DND-41 (cell line): ENCODE measurements at regions not wholly inside any gene's neighbourhood (a gene's known extent, or its start where the extent isn't known, plus 50 kb on each side); places are given as distances from the start of the nearest gene placed in this dataset.
"Not testable (repeated sequence)": the region's sequence is repeated elsewhere in the genome, so short reads cannot be mapped to it uniquely, and the experiment has no call there.

ENCODE experiments used
- EZH2 ChIP-seq: IDR thresholded peaks from 3 replicates; pipeline ENCODE4 v1.6.1; 2012; ENCODE audit warnings: borderline replicate concordance, low read depth, mild to moderate bottlenecking, moderate library complexity, low read length, inconsistent platforms; ENCODE audit not compliant: severe bottlenecking
- TF ChIP-seq, protein P1 (sequence below): IDR thresholded peaks from 2 replicates; pipeline ENCODE4 v1.5.1; 2012; ENCODE audit warnings: borderline replicate concordance, low read length, moderate library complexity, mild to moderate bottlenecking; ENCODE audit not compliant: poor library complexity, severe bottlenecking; ENCODE audit errors: extremely low read depth

DNA sequence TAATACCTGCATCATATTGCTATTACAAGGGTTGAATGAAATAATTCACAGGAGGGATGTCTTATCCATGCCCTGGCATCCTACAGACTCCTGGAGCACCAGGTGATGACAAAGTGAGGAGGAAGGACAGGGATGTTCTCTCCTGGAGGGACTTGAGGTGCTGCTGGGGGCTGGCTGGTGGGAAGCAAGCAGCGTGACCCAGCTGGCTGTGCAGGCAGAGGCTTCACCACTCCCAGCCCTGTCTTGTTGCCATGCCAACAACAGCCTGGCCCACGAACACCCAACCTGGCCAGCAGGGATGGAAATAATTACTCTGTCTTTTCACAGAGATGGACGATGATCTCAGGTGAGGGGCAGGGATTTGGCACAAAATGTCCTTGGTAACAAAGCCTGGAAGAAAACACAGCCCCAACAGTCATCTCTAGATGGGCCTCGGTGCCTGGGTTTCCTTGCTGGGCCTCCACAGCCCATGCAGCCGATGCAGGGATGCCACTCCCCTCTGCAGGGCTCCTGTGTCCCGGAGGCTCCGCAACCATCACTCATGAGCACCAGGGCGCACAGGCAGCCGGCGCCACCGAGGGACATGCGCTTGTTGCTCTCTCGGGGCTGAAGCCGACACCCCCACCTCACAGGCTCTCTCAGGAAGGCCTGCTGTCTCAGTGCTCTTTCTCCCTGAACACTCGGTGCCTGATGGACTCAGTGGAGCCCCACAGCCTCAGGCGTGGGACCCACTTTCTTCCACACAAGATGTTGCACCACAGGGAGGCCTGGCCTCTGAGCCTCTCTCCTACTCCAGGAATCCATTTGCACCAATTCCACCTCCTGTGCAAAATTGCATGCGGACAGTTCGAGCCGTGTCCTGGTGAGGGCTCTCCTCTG lies 205.9 kb downstream of the LAT start:
- TF ChIP-seq, protein P1, sequence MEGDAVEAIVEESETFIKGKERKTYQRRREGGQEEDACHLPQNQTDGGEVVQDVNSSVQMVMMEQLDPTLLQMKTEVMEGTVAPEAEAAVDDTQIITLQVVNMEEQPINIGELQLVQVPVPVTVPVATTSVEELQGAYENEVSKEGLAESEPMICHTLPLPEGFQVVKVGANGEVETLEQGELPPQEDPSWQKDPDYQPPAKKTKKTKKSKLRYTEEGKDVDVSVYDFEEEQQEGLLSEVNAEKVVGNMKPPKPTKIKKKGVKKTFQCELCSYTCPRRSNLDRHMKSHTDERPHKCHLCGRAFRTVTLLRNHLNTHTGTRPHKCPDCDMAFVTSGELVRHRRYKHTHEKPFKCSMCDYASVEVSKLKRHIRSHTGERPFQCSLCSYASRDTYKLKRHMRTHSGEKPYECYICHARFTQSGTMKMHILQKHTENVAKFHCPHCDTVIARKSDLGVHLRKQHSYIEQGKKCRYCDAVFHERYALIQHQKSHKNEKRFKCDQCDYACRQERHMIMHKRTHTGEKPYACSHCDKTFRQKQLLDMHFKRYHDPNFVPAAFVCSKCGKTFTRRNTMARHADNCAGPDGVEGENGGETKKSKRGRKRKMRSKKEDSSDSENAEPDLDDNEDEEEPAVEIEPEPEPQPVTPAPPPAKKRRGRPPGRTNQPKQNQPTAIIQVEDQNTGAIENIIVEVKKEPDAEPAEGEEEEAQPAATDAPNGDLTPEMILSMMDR = not testable (repeated sequence)
- TF ChIP-seq EZH2 = not testable (repeated sequence)
